DMS153 (cell line): ENCODE measurements at regions not wholly inside any gene's neighbourhood (a gene's known extent, or its start where the extent isn't known, plus 50 kb on each side); places are given as distances from the start of the nearest gene placed in this dataset.

Experiments
- DNase-seq: peaks from one replicate; lab custom pipeline; 2025; lab: John Stamatoyannopoulos, UW

DNA sequence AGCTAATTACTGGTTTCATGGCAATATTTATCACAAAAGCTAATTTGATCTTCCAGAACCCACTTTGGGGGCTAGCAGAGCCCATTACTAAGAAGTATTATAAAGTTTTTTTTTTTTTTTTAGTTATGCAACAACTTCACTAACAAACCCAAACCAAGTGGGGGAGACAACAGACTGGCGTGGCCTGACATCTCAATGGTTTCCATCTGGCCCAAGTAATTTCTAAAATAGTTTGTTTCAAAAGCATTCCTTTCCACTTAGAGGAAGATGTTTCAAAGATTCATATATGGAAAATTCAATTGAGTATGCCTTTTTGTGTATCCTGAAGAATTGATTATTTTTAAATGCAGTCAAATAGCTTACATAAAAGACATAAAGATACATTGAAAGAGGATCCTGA lies 367.1 kb downstream of the HRH4 start:
- no peak for DNase-seq

DNA sequence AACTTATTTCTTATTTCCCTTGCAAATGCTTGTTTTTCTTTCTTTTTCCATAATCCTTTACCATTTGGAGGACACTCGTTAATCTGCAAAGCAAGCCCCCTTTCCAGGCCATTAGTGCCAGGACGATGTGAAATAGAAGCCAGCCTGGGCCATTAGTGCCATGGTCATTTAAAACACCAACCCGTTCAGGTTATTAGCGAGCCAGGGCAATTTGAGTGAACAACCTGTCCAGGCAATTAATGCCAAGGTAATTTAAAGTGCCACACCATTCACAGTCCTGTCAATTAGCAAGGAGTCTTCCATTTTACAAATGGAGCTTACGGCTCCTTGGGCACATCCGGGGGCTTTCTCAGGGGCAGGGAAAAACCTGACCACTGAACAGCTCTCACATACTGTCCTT lies 370.6 kb downstream of the HRH4 start:
- DNase-seq = no peak

GRCh38 chr18:24831871-24832665 lies 371.6 kb downstream of the HRH4 start:
- DNase-seq = peak; percentile 7

- DNase-seq = no peak
Observed at GRCh38 chr18:24835751-24836150, 375.3 kb downstream of the HRH4 start.

DNA sequence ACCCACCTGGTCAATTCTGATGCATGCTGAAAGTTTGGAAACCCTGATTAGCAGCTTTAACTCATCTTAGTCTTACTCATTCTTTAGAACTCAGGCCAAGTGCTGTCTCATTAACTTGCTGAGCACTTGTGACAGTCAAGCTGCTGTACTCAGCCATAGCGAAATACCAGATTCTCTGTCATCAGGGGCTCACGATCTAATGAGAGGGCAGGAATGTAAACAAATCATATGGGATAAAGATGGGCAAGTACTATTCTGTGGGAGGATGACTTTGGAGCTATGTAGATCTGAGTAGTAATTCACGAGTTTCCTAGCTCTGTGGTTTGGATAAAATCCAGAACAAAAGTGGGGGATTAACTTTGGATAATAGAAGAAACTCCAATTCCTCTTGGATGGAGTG lies 376.6 kb downstream of the HRH4 start:
- DNase-seq = no peak

DNA sequence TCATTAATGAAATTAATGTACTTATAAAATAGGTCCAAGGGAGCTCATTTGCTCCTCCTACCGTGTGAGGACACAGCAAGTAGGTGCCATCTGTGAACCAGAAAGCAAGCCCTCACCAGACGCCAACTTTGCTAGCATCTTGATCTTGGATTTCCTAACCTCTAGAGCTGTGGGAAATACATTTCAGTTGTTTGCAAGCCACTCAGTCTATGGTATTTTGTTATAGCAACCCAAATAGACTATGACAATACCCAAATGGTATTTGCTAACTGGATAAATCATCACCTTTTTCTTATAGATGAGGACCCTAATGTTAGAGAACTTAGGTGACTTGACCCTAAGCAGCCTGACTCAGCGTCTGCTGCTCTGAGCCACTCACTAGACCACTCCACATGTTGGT lies 379.6 kb downstream of the HRH4 start:
- DNase-seq = no peak

DNA sequence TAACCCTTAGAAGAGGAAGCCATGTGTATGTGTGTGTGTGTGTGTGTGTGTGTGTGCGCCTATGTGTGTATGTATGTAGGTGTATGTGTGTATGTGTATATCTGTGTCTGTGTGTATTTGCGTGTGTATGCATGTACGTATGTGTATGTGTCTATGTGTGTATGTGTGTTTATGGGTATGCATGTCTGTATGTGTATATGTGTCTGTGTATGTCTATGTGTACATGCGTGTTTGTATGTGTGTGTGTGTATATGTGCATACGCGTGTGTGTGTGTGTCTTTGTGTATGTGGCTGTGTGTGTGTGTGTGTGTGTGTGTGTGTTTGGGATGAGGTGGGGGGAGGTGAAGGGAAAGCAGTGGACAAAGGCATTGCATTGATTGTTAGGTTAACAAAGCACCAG lies 380.2 kb downstream of the HRH4 start:
- DNase-seq = no peak

DNA sequence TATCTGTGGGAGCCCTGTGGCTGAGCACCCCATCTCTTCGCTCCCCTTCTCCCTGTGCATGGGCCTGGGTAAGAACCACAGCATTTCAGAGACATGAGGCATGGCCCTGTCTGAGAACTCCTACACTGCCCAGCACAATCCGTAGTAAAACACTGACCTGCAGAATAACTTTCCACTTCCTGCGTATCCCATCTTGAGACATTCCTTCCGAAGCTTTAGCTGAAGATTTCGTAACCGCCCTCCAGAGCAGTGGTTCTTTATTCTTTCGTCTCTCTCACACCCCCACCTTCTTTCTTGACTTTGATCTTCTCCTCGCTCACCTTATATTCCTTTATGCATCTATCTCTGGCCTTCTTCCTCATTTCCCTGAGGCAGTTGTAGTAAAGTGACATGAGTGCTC lies 381.1 kb downstream of the HRH4 start:
- no peak for DNase-seq

GRCh38 chr18:24843123-24843522 lies 382.7 kb downstream of the HRH4 start:
- DNase-seq = no peak

DNA sequence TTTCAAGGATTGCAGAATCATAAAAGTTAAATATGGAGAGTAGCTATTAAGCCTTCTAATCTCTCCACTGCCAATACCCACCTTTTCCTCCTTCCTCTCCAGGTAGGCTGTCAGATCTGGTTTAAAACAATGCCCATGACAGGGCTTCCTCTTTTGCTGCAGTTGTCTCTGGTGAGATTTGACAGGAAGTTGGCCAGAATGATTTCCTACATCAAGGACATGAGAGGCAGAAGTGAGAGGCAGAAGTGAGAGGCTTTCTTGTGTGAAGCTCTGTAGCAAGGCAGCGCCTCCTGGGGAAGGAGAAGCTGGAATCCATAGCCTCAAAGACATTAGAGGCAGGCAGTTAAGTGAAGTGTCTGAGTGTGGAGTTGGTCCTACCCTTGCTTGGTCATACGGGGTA lies 385.7 kb downstream of the HRH4 start:
- no peak for DNase-seq

DNA sequence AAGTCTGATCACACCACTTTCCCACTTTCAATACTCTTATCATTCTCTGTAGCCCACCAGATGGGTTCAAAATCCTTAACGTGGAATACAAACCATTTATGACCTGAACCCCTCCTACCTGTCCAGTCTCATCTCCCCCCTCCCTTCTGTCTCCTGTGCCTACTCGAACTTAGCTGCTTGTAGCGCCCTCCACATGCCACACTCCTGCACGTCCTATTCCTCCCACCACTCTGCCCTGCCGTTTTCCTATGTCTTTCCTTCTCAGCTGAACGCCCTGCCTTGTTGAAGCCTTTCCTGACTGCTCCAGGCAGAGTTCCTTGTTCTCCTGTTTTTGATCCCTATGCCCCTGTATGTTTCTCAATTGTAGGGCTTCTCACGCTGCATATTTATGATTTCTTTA lies 390.1 kb downstream of the HRH4 start:
- no peak for DNase-seq

GRCh38 chr18:24853076-24853475 lies 392.6 kb downstream of the HRH4 start:
- DNase-seq = no peak

DNA sequence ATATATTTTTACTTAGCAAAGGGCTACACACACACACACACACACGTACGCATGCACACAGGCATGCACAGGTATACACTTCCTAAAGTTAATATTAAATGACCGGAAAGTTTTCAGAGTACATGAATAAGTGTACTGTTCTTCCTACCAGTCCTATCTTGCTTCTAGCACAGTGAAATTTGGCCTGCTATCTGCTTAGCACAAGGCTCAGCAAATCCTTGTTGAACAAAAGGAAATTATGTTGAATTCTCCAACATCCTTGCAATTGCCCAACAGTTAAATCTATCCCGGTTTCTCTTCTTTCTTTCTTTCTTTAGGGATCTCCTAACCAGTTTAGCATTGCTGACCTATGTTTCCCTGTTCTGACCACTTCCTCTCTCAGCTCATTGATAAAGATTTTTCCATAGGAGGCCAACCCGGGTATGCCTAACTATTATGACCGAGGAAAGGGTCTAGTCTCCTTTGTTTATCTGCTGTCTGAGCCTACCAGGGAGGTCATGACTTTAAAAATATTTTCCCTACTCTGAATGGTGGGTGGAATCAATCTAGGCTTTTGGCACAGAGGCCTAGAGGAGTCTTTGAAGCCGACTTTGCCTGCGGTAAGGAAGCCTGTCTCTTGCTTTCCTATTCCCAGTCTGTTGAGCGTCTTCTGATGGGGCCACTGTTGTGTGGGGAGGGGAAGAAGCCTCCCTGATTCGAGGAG lies 400.7 kb downstream of the HRH4 start:
- no peak for DNase-seq

DNA sequence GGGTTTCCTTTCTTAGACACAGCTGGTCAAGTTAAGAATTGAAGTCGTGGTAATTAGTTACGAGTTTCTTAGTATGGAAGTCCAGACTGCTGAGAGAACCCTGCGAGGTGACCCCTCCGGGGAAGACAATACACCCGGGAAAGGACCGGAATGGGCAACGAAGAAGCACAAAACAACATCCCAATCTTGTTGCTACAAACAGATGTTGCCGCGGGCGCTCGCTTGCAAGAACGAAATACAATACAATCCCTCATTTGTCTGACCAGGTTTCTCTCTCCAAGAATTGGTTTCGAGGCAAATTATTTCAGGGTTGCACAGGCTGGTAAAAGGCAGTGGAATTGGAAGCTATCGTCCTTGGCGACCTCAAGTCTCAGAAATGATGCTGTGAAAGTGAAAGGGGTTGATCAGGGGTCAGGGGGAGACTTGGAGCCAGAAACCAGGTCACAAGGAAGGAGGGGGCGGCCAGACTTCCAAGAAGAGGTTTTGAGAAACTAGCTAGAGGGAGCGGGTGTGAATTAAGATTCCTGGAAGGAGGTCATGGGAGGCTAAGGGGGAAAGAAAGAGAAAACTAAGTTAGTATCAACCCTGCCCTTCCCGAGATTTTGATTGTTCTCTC lies 401.9 kb downstream of the HRH4 start:
- no peak for DNase-seq

GRCh38 chr18:24868311-24868710 lies 407.9 kb downstream of the HRH4 start:
- DNase-seq = no peak

GRCh38 chr18:24868760-24869237 lies 408.4 kb downstream of the HRH4 start:
- DNase-seq = no peak

- DNase-seq = no peak
Observed at GRCh38 chr18:24869285-24869684, 408.8 kb downstream of the HRH4 start.

DNA sequence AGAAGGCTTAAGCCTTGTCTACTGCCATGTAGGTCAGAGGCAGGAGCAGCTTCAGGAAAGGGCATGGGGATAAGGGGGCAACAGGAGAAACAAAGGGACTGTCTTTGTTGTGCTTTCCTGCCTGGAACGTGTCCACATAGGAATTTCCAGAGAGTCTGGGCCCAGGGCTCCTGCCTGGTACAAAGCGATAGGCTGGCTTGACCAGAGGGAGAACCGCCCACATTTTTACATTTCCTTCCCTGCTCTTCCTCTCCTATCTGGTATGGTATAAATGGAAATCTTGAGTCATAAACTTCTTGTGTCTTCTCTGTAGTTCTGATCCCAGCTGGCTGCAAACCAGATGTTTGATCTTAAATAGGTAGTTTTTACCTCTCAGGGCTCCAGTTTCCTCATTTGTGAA lies 414.8 kb downstream of the HRH4 start:
- no peak for DNase-seq

DNA sequence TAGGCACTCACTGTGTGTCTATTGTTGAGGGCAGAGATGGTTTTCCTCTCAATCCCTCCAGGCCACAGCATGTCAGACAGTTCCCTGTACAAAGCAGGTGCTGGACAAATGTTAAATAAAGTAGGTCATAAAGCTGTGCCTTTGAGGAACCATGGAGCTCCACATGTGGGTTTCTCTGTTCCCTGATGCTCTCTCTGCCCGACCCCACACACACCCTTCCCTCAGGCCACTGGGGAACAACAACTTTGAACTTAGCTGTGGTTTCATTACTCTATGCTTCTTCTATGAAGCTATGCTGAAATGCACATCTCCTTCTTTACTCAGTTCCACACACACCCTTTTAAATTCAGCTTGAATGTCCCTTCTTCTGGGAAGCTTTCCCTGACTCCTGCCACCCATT lies 415.3 kb downstream of the HRH4 start:
- DNase-seq = no peak

GRCh38 chr18:24876266-24876665 lies 415.8 kb downstream of the HRH4 start:
- no peak for DNase-seq

DNA sequence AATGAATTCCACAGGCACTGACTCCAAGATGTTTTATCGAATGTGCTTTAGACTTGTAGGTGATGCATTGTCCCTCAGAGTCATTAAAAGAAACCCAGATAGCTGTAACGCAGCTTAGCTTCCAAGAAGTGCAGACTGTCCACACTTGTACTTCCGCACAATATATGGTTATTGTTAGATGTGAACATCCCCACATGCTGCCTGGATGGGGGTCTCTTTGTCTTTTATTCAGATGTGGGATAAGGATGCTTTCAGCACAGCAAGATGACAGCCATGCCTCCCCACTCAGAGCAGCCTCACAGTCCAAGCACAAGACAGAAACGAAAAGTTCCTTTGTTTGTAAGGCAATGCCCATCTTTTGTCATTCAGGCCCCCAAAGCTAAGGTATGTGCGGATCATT lies 416.6 kb downstream of the HRH4 start:
- no peak for DNase-seq

DNA sequence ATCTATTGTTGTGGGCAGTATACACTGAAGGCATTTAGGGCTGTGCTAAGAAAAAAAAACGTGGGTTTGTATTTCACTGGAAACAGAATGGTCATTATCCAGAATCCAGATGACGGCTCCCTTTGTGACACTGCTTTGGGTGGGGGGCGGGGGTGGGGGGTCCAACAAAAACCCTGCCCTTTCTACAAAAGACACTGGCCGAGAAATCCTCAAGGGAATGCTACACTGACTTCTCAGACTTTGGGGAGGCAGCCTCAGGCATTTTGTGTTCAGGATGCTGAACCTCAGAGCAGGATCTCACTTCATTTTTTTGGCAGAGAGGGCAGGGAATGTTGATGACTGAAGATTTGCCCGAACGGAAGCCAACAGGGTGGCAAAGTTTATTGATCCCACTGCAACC lies 417.1 kb downstream of the HRH4 start:
- no peak for DNase-seq

DNA sequence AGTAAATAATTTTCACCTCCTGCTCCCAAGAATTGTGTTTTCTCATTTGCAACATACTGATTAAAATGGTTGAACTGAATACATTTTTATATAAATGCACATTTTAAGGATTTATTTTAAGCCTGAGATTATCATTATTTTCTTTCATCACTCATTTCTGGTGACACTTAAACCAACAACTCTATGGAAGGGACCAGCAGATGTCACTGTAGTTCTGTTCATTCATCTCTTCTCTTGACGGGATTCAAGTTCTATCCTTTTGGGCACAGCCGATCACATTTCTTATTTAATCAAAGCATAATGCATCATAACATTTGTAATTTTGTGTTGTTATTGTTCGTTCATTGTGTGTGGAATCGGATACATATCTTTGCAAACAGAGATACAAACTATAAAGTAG lies 417.9 kb downstream of the HRH4 start:
- DNase-seq = no peak
